GM18505 (cell line): ENCODE measurements at regions not wholly inside any gene's neighbourhood (a gene's known extent, or its start where the extent isn't known, plus 50 kb on each side); places are given as distances from the start of the nearest gene placed in this dataset.
"Not testable (repeated sequence)": the region's sequence is repeated elsewhere in the genome, so short reads cannot be mapped to it uniquely, and the experiment has no call there.

ENCODE experiments used
- ATAC-seq: cut with Tn5 transposase; IDR thresholded peaks from one replicate; pipeline ENCODE4 v1.9.1; 2021; ENCODE audit not compliant: unreplicated experiment
- POLR2A ChIP-seq: IDR thresholded peaks from 4 replicates; pipeline ENCODE4 v1.6.1; 2011; ENCODE audit warnings: borderline replicate concordance; ENCODE audit not compliant: insufficient read depth, insufficient read length; ENCODE audit errors: extremely low read depth

GRCh38 chr20:6277661-6278240, 154.9 kb upstream of the FERMT1 start:
- no peak for ATAC-seq
- TF ChIP-seq POLR2A, result no peak

GRCh38 chr20:6270404-6270803, 147.6 kb upstream of the FERMT1 start:
- ATAC-seq, result not testable (repeated sequence)

- ATAC-seq, result no peak
- no peak for TF ChIP-seq POLR2A
Measured at GRCh38 chr20:6269168-6269873, 146.5 kb upstream of the FERMT1 start.

GRCh38 chr20:6265204-6265904, 142.5 kb upstream of the FERMT1 start:
- no peak for TF ChIP-seq POLR2A
- no peak for ATAC-seq

- TF ChIP-seq POLR2A, result no peak
- no peak for ATAC-seq
Measured at GRCh38 chr20:6253396-6253795, 130.6 kb upstream of the FERMT1 start.

- TF ChIP-seq POLR2A, result no peak
- no peak for ATAC-seq
Measured at GRCh38 chr20:6245436-6245835, 122.6 kb upstream of the FERMT1 start.

GRCh38 chr20:6241591-6241990, 118.8 kb upstream of the FERMT1 start:
- no peak for ATAC-seq
- TF ChIP-seq POLR2A, result no peak

- no peak for ATAC-seq
- no peak for TF ChIP-seq POLR2A
Measured at GRCh38 chr20:6240059-6240458, 117.2 kb upstream of the FERMT1 start.

GRCh38 chr20:6238421-6238820, 115.6 kb upstream of the FERMT1 start:
- no peak for ATAC-seq
- TF ChIP-seq POLR2A, result no peak

GRCh38 chr20:6235510-6235909, 112.7 kb upstream of the FERMT1 start:
- no peak for TF ChIP-seq POLR2A
- ATAC-seq, result no peak

GRCh38 chr20:6232436-6232835, 109.6 kb upstream of the FERMT1 start:
- ATAC-seq, result no peak

GRCh38 chr20:6231556-6231955, 108.7 kb upstream of the FERMT1 start:
- ATAC-seq, result no peak
- TF ChIP-seq POLR2A, result no peak

More at GRCh38 chr20:6232436-6232835, 109.6 kb upstream of the FERMT1 start:
- TF ChIP-seq POLR2A, result no peak

GRCh38 chr20:6228302-6228843, 105.5 kb upstream of the FERMT1 start:
- no peak for TF ChIP-seq POLR2A
- ATAC-seq, result no peak

GRCh38 chr20:6213311-6213710, 90.5 kb upstream of the FERMT1 start:
- no peak for ATAC-seq
- TF ChIP-seq POLR2A, result no peak
